ENCODE measurements at regions not wholly inside any gene's neighbourhood (a gene's known extent, or its start where the extent isn't known, plus 50 kb on each side); places are given as distances from the start of the nearest gene placed in this dataset.
A peak's percentile ranks its signal among the peaks of the same experiment; 100 is the strongest.

DNA sequence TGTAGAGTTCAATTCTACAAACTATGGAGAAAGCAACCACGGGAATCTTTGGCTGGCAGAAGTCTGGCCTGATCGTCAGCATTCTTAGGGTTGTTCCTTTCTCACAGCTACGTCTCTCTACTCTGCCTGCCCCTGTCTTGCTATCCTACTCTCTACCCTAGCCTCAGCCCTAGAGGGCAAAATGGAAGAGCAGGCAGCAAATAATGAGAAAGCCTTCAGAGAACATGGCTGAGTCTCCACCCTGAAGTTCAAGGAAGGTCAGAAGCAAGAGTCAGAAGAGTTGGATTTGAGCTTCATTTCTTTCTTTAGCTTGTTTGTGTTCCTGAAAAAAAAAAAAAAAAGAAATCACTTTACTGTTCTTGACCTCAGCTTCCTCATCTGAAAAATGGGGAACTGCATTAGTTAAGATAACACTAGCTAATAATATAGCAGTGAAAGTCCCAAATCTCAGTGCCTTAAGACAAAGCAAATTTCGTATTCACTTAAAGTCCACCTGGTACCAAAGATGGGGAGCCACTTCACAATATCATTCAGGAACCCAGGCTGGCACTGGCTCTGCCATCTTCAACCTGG, 50.2 kb upstream of the CCND2 start:
- DNase-seq, result no peak

DNA sequence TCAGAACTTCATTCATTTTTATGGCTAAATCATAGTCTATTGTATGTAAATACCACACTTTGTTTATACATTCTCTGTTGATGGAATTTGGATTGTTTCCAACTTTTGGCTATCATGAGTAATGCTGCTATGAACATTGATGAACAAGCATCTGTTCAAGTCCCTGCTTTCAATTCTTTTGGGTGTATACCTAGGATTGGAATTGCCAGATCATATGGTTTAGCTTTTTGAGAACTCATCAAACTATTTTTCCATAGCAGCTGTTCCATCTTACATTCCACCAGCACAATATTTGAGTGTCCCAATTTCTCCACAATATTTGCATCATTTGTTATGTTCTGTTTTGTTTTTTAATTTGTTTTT, 52.3 kb upstream of the CCND2 start:
- DNase-seq, result no peak

DNA sequence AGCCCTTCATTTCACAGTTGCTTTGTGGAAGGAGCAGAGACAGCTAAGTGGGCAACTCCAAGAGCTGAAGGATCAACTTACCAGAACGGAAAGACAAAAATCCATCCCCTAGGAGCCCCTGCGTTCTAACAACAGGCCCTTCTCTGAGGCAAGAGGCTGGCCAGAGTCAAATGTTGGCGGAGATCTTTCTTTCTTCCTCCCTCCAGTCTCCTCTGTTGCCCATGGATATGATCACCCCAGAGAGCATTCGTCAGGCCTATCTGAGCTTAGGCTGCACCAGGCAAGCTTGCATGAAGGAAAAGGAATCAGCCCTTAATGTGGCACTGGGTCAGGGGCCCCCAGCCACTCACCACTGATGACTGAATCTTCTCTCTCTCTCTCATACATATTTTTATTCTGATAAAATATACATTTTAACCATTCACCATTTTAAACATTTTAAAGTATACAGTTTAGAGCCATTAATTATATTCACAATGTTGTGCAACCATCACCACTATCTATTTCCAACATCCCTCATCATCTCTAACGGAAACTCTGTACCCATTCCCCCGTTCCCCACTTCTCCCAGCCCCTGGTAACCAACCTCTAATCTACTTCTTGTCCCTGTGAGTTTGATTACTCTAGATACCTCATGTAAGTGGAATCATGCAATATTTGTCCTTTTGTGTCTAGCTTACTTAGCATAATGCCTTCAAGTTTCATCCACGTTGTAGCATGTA, 52.9 kb upstream of the CCND2 start:
- DNase-seq, result no peak

DNA sequence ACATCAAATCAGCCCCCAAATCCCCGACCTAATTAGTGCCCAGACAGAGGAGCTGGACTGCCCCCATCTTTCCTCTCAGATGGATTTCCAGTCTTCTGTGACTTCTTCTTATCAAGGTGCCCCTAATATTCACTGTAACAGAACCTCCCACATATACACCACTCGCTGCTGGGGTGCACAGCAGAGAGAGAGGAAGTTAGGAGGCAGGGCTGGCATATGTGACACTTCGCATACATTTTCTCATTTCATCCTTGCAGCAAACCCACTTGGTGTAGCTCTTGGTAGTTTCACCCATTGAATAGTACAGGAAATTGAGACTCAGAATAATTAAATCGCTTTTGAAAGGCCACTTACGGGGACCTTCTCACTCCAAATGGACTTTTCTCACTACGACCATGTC, 56.5 kb upstream of the CCND2 start:
- no peak for DNase-seq

DNA sequence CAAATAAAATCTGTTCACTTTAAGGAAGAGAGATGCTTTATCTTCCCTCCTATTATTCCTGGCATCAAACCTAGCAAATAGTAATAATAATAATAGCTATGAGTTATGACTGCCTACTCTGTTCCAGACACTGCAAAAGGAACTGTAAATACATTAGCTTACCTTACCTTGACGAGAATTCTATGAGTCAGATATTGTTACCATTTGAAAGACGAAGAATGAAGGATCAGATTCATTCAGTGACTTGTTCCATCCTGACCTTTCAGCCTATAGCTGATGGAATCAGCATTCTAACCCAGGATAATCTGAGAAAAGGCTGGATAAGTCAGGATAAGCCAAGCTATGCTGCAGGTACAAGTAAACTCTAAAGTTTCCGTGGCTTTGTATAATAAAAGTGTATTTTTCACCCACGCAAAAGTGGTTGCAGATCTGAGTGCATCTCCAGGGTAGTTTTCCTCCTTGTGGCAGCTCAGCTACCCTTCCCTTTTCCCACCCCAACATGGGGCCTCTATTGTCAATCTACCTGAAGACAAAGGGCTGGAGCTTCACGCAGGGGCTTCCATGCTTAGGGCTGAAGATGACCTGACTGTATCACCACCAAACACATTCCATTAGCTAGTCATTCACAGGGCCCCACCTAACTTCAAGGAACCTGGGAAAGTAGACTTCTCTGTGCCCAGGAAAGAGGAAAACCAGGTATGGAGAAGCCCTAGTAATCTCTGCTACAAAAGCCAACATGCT, 57.2 kb upstream of the CCND2 start:
- no peak for DNase-seq

DNA sequence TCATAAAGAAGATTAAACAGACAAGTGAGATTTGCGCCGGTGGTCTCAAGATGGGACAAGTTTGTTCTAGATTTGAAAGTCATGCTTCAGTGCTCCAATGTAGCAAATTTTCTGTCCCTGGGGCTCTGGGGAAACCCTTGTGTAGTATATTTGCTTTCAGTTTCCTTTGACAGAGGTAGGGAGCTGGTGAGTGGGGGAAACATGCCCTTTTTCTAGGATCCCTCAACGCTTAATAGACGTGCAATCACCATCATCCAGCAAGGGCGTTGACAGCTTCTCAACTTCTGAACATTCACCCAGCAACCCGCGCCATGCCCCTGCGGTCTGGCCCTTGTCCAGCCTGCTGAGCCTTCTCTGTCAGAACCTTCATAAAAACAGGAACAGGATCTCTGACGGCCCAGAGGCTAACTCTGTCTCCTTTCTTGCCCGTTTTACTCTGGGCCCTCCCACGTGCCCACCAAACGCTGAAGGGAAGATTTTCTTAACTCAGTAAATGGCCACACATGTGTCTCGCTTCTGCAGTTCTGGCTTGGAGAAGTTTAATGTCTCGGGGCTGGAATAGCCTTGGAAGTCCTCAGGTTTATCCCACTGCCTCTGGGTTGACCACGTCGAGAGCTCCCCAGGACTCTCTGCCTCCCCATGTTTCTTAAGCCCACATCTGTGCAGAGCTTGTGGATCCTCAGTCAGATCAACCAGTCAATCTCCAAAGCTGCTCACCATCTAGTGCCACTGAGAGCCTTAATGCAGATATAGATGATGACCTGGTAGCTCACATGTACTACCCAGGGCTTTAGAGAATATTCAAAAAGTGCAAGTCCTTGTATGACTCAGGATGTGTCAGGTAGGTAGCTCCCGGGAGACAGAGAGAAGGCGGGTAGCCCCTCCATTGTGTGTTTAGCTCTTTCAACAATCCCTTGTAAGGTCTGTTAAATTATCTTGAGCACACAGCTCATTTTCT, 58.1 kb upstream of the CCND2 start:
- peak; percentile 17 for DNase-seq

DNA sequence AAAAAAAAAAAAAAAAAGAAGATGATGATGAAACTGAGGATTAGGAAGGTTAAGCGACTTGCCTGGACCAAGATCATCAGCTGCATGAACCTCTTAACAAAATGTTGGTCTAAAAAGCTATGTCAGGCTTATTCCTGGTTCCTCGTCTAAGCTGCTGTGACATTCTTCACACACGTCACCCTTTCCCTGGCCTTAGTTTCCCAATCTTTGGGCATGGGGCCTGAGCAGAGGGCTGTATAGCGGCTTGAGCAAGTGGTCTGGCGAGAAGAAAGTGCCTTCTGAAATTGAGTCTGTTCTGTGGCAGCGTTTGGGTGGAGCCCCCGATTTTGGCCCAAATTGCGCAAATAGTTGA, 58.7 kb upstream of the CCND2 start:
- DNase-seq, result no peak

DNA sequence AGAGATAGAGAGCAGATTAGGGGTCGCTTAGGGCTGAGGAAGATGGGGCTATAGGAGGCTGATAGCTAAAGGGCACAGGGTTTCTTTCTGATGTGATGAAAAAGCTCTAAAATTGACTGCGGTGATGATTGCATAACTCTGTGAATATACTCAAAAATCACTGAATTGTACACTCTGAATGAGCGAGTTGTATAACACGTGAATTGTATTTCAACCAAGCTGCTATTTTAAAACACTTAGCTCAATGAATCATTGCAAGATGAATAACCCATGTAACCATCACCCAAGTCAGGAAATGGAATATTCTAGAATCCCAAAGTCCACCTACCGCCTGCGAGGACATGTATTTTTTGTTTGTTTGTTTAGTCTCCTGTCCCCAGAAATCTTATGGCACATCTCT, 60.1 kb upstream of the CCND2 start:
- DNase-seq, result no peak

DNA sequence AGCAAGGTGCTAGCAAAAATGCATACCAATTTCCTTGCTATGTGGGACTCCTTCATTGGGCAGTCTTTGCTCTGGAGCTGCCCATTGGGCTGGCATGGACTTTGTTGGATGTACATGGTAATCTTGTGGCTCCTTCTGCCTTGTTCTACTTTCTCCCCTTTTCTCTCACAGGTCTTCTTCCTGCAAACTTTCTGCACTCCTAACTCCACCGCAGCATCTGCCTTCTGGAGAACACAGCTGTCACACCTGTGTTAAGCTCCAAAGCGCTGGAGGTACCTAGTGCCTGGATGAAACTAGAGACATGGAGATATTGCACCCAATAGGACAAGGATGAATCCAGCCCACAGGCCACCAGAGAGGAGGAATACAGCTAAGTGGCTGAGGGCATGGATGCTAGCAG, 60.7 kb upstream of the CCND2 start:
- DNase-seq, result no peak

DNA sequence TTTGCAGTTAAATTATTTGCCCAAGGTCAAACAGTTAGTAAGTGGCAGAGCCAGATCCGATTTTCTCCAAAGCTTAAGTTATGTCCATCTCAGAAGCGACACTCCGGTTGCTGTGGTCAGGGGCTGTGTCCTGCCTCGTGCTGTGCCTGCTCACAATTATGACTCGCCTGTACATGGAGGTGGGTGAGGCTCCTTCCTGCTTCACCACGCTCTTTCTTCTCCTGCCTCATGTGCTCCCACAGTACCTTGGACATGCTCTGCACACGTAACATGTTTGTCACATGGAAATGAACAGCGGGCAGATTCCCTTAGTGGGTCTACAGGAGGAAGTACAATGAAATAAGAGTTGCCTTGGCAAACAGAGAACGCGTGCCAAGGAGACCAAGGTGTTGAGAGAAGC, 62.2 kb upstream of the CCND2 start:
- no peak for DNase-seq

DNA sequence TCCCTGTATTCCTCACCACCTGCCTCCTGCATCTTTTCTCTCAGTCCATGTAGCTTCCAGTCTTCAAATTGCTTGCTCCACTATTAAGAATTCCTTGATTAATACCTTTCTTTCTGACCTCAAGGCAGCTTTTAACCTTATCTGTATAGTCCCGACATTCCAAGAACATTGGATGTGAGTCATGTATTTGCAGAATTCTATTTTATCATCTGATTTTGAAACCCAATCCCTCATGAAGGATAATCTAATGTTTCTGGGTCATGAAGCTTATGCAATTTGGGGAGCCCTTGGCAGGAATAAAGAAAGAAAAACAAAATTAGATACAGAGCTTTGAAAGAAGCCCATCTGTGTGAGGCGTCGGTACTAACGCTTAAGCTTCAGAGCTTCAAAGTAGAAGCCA, 63.4 kb upstream of the CCND2 start:
- no peak for DNase-seq

DNA sequence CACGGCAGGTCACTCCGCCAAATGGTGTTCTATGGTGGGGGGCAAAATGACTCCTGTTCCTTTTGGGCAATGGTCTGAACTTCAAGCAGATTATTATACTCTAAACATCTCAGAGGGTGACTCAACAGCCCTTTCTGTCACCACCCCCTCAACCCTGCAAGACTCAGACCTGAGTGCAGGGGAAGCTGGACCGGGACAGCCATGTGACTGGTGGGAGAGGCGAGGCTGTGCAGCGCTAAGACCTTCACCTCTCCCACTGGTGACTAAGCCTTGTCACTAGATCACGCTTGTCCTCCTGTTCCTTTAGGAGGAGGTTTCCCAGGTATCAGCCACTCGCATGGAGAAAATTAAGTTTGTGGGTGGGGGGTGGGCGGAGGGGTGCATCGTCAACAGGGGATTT, 67.1 kb upstream of the CCND2 start:
- DNase-seq, result no peak

DNA sequence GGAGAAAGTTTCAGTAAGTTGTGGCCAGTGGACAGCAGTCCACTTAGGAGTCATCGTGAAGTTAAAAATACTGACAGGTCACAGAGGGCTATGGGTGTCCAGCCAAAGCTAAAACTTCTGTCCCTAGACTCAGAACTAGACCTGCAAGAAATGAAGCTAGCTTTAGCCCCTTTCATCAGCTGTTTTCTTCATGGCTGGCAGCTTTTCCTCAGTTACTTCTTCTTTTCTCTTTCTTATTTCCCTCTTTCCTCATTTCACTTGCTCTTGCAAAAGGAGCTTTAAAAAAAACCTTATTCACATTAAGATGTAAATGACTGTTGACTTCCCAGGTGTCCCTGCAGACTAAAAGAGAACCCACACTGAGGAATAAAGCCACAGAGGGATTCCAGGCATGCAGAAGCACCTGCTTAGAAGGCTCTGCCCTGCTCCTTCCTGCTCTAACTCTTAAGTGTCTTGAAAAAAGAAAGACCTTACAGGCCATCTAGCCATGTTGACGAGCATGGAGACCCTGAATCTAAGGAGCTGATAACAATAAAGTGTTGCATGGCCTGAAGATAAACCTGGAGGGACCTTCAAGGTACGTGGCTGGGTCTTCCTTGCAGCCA, 69.7 kb upstream of the CCND2 start:
- no peak for DNase-seq

DNA sequence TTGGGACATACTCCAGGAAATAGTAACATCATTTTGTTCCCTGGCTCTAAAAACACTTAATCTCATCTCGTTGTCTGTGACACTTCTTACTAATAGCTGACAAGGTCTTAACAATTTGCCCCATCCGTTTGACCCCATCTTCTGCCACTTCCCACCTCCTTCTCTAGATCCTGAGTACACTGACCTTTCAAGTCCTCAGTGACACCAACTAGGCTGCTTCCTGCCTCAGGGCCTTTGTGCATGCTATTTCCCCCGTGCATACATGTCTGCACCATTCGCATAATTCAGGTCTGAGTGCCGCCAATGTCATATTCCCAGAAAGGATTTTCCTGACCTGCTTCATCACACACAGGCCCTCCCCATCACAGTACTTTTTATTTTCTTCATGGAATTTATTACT, 70.6 kb upstream of the CCND2 start:
- DNase-seq, result no peak

DNA sequence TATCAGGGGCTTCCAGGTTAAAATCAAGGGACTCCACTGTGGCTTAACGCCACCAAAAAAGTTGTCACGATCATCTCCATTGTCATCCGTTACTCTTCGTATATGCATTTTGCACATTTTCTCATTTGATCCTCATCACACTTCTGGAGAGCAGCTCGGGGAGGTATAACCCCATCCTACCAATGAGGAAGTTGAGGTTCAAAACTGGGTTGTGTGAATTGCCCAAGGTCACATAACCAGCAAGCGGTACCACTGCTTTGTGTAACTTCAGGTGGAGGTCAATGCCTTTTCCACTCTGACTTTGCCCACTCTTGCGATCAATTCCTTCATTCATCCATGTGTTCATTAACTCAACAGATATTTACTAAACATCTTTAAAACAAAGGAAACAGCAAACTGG, 71.1 kb upstream of the CCND2 start:
- DNase-seq, result no peak

DNA sequence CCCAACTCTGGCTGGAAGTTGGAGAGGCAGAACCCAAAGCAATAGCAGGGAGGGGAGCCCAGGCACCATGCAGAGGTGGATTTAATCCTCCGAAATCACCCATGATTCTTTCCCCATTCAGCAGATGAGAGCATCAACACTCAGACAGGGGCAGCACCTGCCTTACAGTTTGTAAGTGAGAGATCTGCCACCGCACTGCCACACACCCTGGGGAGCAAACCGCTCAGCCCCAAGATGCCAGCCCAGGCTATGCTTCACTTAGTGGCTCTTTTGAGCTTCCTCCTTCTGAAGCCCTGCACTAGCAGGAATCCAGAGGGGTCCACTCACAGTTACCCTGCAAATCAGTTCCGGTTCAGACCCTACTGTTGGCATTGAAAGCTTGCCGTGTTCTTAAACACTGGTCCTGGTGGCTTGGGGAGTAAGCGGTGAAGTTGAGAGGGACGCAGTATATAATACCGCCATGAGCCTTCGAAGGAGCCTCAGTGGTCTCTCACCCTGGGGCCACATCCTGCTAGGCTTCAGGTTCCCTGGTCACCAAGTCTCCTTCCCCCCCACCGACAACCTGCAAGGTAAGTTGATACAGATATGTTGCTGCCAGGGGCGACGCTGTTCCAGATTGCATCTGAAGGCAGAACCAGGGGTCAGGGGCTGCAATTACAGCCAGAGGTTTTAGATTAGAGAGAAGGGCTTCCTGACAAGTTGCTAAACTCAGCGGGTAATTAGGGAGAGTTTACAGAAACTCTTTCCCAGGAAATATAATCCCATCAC, 72.0 kb upstream of the CCND2 start:
- no peak for DNase-seq

DNA sequence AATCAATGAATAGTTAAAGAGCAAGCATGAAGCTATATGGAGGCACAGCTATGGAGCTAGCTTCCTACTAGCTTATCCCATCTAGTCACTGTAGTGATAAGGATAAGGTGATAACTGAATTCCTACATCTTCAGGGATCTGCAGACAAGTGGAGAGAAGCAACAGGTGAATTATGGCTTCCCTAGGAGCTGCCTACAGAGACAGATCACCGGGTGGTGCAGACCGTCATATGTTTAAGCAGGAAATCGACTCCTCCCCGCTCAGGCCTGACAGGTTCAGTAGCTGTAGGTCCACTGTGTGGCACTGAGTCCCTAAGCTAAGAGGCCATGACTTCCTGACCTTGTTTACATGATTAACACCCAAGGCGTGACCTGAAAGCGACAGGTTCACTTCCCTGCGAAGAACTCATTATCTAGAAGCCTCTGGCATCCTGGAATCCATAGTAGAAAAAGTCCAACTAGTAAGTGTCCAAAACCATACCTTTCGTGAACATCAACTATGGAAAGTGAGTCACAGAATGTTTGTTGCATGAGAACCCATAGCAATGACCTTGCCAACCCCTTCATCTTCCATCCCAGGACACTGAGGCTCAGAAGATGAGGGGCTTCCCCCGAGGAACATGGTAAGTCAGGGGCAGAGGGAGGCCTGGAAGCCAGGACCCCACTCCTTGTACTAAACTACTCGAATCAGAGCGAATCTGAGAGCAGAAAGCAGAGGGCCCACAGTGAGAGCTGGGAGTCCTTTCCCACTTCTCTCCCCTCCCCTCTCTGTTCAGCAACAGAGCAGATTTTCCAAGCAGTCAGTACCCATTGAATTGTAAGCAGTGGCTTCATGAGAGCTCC, 75.4 kb upstream of the CCND2 start:
- DNase-seq, result no peak

DNA sequence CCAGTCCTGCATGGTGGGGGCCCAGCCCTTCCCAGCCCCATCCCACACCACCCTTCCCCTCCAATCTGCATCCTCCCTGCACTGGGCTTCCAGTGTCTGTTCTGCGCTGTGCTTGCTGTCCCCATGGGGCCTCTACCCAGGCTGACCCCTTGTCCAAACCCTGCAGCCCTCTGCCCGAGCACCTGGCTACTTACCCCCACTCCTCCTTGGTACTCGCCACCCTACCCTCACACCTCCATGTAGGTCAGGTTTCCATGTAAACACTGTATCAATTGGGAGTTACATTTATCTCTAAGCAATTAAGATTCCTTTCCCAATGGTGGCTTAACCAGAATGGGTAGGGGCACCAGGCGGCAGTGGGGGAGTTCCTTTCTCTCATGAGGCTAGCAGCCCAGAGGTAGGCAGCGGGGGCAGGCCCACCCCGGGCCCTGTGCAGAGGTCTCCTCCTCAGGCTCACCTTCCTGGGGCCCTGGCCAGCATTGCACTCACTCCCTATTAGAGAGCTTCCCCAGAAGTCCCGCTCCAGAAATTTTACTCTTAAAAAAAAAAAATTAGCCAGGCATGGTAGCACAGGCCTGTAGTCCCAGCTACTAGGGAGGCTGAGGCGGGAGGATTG, 76.6 kb upstream of the CCND2 start:
- DNase-seq, result no peak

DNA sequence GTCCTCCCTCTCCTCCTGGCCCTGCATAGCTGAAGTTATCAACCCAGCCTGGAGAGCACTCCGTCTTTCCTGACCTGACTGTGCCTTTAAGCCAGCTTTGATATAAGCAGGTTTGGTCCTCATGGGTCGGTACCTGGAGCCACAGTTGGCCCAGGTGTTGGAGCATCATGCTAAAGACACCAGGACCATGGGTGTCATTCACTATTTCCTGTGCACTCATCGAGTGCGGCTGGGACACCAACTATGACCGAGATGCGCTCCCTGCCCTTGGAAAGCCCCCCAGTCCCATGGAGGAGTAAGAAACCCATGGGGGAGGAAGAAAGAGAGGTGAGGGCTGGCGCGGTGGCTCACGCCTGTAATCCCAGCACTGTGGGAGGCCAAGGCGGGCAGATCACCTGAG, 78.9 kb upstream of the CCND2 start:
- DNase-seq, result no peak

DNA sequence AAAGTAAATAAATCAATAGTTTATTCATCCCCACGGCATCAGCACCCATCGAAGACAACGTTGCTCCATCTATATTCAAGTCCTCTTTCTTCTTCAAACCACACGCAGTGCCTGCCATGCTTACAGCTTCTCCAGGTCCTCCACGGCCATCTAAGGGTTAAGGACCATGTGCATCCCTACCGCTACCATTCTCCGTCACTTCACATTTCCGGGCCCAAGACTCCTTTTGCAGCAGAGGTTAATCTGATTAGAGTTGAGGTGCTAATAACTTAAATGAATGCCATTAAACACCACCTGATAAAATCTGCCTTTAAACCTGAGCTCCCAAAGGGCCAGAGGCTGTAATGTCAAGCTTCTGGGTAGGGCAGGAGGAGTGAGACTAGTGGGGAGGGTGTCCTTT, 79.7 kb upstream of the CCND2 start:
- DNase-seq, result no peak

DNA sequence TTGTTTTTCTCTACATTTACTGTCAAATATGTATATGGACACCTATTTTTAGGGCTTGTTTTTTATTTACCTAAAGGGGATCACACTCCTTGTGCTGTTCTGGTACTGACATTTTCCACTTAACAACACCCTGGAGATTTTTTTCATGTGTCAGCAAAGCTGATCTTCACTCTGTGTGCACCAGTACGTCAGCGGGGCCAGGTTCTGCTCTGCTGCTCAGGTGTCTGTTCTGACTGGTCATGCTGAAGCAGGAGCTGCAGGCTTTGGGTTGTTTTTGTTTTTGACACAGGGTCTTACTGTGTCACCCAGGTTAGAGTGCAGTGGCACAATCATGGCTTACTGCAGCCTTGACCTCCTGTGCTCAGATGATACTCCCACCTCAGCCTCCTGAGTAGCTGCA, 81.9 kb upstream of the CCND2 start:
- no peak for DNase-seq

Measured in activated effector memory CD4-positive, alpha-beta T cell treated with Interleukin-2 at 50 U/mL for 16 hours (primary cell).